Cardiac fibroblast (primary cell): ENCODE measurements at regions not wholly inside any gene's neighbourhood (a gene's known extent, or its start where the extent isn't known, plus 50 kb on each side); places are given as distances from the start of the nearest gene placed in this dataset.
"Not testable (repeated sequence)": the region's sequence is repeated elsewhere in the genome, so short reads cannot be mapped to it uniquely, and the experiment has no call there.

Source experiments
- DNase-seq, 2 donors: peaks; one replicate each; pipeline versions ENCODE4 v3.0.0 to v3.0.0-alpha.2; 2010; ENCODE audit warnings: low read depth in 2 of 2
- H3K4me3 ChIP-seq, 2 donors: replicated peaks in 1 of 2; 1 replicate in 1 of 2; 2 replicates in 1 of 2; pipeline ENCODE4 v1.5.1; 2011; ENCODE audit warnings: low read depth in 2 of 2, low read length in 2 of 2, mild to moderate bottlenecking in 2 of 2, moderate library complexity in 1 of 2
- TF ChIP-seq, protein P1 (sequence below): IDR thresholded peaks from one replicate; pipeline ENCODE4 v1.5.1; 2011; ENCODE audit warnings: low read depth, mild to moderate bottlenecking, low read length, inconsistent platforms

DNA sequence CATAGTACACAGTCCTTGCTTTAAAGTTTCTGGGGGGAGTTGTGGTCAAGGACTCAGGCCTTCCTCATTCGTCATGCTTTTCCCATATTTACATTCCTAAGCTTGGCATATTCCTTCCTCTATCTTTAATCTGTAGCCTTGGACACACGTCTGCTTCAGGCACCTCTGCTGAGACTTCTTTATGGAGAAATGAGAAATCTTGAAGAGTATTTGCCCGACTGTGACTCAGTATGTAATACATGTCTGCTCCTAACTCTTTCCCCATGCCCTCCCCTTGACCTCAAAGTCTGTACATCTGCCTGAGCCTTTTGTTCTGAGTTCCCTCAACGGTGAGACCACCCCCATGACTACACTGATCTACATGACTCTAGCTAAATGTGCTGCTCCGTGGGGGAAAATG lies 246.1 kb downstream of the SI start:
- H3K4me3 ChIP-seq = no peak overlapping the region
- TF ChIP-seq, protein P1, sequence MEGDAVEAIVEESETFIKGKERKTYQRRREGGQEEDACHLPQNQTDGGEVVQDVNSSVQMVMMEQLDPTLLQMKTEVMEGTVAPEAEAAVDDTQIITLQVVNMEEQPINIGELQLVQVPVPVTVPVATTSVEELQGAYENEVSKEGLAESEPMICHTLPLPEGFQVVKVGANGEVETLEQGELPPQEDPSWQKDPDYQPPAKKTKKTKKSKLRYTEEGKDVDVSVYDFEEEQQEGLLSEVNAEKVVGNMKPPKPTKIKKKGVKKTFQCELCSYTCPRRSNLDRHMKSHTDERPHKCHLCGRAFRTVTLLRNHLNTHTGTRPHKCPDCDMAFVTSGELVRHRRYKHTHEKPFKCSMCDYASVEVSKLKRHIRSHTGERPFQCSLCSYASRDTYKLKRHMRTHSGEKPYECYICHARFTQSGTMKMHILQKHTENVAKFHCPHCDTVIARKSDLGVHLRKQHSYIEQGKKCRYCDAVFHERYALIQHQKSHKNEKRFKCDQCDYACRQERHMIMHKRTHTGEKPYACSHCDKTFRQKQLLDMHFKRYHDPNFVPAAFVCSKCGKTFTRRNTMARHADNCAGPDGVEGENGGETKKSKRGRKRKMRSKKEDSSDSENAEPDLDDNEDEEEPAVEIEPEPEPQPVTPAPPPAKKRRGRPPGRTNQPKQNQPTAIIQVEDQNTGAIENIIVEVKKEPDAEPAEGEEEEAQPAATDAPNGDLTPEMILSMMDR = no peak
- DNase-seq = no peak

GRCh38 chr3:164818318-164818717 lies 260.0 kb downstream of the SI start:
- no peak for DNase-seq
- TF ChIP-seq, protein P1 = no peak

GRCh38 chr3:164814106-164814505 lies 264.2 kb downstream of the SI start:
- DNase-seq = no peak
- no peak overlapping the region for H3K4me3 ChIP-seq
- TF ChIP-seq, protein P1 = no peak

More at GRCh38 chr3:164818318-164818717, 260.0 kb downstream of the SI start:
- H3K4me3 ChIP-seq = no peak overlapping the region

DNA sequence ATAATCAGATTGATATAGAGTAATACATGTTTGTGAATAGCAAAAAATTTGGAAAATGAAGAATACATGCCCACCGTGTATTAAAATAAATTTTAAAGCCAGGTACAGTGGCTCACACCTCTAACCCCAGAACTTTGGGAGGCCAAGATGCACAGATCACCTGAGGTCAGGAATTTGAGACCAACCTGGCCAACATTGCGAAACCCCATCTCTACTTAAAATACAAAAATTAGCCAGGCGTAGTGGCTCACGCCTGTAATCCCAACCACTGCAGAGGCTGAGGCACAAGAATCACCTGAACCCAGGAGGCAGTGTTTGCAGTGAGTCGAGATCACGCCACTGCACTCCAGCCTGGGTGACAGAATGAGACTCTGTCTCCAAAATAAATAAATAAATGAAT lies 266.3 kb downstream of the SI start:
- TF ChIP-seq, protein P1 = no peak
- no peak for DNase-seq
- H3K4me3 ChIP-seq = no peak overlapping the region

DNA sequence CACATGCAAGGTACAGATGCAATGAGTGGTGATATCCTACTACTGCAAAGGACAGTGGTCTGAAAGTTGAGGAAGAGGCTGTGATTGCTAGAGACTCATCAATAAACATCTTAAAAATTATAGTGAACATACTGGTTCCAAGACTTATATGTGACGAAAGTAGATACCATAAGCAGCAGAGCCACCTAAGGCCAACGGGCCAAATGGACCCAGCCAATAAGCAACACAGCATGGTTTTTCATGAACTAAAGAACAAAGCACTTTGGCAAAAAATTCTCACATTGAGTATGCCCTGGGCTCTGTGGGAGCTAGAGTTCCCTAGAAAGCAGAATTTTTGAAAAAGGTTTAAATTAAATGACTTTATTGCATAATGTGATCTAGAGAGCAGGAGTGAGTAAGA lies 272.1 kb downstream of the SI start:
- no peak overlapping the region for H3K4me3 ChIP-seq
- TF ChIP-seq, protein P1 = no peak
- DNase-seq = peak in 1 of 2 donors; percentile 0

- no peak for DNase-seq
- TF ChIP-seq, protein P1 = no peak
These were observed 284.2 kb downstream of the SI start for GRCh38 chr3:164794099-164794498.

GRCh38 chr3:164791263-164791662 lies 287.0 kb downstream of the SI start:
- no peak overlapping the region for H3K4me3 ChIP-seq
- DNase-seq = no peak
- TF ChIP-seq, protein P1 = no peak

More at GRCh38 chr3:164794099-164794498, 284.2 kb downstream of the SI start:
- no peak overlapping the region for H3K4me3 ChIP-seq

GRCh38 chr3:164784407-164784806 lies 293.9 kb downstream of the SI start:
- DNase-seq, H3K4me3 ChIP-seq: not testable (repeated sequence)
